ENCODE measurements at regions not wholly inside any gene's neighbourhood (a gene's known extent, or its start where the extent isn't known, plus 50 kb on each side); places are given as distances from the start of the nearest gene placed in this dataset.

GRCh38 chr6:33959329-33959651, 155.5 kb upstream of the MLN start:
- H3K36me3 ChIP-seq (ENCODE audit: control insufficient read depth, low read depth, low read length): no peaks in the 10 kb centered on the region
- no peak overlapping the region for H3K9ac ChIP-seq (ENCODE audit: low read length)
- no peaks in the 10 kb centered on the region for H3K9me3 ChIP-seq (ENCODE audit: control insufficient read depth, low read depth, low read length)
- peaks cover 15% of the 10 kb centered on the region for H3K4me1 ChIP-seq (ENCODE audit: control insufficient read depth, low read depth, low read length)
- no peaks in the 10 kb centered on the region for H3K27me3 ChIP-seq (ENCODE audit: control insufficient read depth, insufficient read depth, low read length)
- H3K27ac ChIP-seq (ENCODE audit: low read length): no peak overlapping the region
- H3K4me3 ChIP-seq (ENCODE audit: low read length): no peak overlapping the region

GRCh38 chr6:33958526-33959328, 154.9 kb upstream of the MLN start:
- Histone ChIP-seq H3K27ac (ENCODE audit: low read length) (no peak overlapping the region), H3K4me3 (ENCODE audit: low read length) (no peak overlapping the region), H3K9me3 (ENCODE audit: control insufficient read depth, low read depth, low read length) (no peaks in the 10 kb centered on the region), H3K27me3 (ENCODE audit: control insufficient read depth, insufficient read depth, low read length) (no peaks in the 10 kb centered on the region), H3K9ac (ENCODE audit: low read length) (no peak overlapping the region), H3K4me1 (ENCODE audit: control insufficient read depth, low read depth, low read length) (peaks cover 15% of the 10 kb centered on the region), H3K36me3 (ENCODE audit: control insufficient read depth, low read depth, low read length) (no peaks in the 10 kb centered on the region)

- Histone ChIP-seq H3K4me1 (ENCODE audit: control insufficient read depth, low read depth, low read length) (peaks cover 15% of the 10 kb centered on the region), H3K4me3 (ENCODE audit: low read length) (no peak overlapping the region), H3K36me3 (ENCODE audit: control insufficient read depth, low read depth, low read length) (no peaks in the 10 kb centered on the region), H3K9ac (ENCODE audit: low read length) (no peak overlapping the region), H3K27me3 (ENCODE audit: control insufficient read depth, insufficient read depth, low read length) (no peaks in the 10 kb centered on the region), H3K27ac (ENCODE audit: low read length) (no peak overlapping the region), H3K9me3 (ENCODE audit: control insufficient read depth, low read depth, low read length) (no peaks in the 10 kb centered on the region)
Observed at GRCh38 chr6:33957892-33958525, 154.2 kb upstream of the MLN start.

GRCh38 chr6:33957131-33957891, 153.5 kb upstream of the MLN start:
- Histone ChIP-seq H3K27ac (ENCODE audit: low read length) (no peak overlapping the region), H3K36me3 (ENCODE audit: control insufficient read depth, low read depth, low read length) (no peaks in the 10 kb centered on the region), H3K9ac (ENCODE audit: low read length) (no peak overlapping the region), H3K9me3 (ENCODE audit: control insufficient read depth, low read depth, low read length) (no peaks in the 10 kb centered on the region), H3K4me3 (ENCODE audit: low read length) (no peak overlapping the region), H3K4me1 (ENCODE audit: control insufficient read depth, low read depth, low read length) (peaks cover 15% of the 10 kb centered on the region), H3K27me3 (ENCODE audit: control insufficient read depth, insufficient read depth, low read length) (no peaks in the 10 kb centered on the region)

- Histone ChIP-seq H3K9me3 (ENCODE audit: control insufficient read depth, low read depth, low read length) (no peaks in the 10 kb centered on the region), H3K27ac (ENCODE audit: low read length) (no peak overlapping the region)
Observed at GRCh38 chr6:33956206-33956605, 152.4 kb upstream of the MLN start.

GRCh38 chr6:33955566-33955965, 151.8 kb upstream of the MLN start:
- Histone ChIP-seq H3K9me3 (ENCODE audit: control insufficient read depth, low read depth, low read length) (no peaks in the 10 kb centered on the region), H3K9ac (ENCODE audit: low read length) (no peak overlapping the region), H3K4me1 (ENCODE audit: control insufficient read depth, low read depth, low read length) (peaks cover 23% of the 10 kb centered on the region), H3K4me3 (ENCODE audit: low read length) (no peak overlapping the region), H3K27me3 (ENCODE audit: control insufficient read depth, insufficient read depth, low read length) (no peaks in the 10 kb centered on the region), H3K27ac (ENCODE audit: low read length) (no peak overlapping the region), H3K36me3 (ENCODE audit: control insufficient read depth, low read depth, low read length) (no peaks in the 10 kb centered on the region)

More at GRCh38 chr6:33956206-33956605, 152.4 kb upstream of the MLN start:
- Histone ChIP-seq H3K36me3 (ENCODE audit: control insufficient read depth, low read depth, low read length) (no peaks in the 10 kb centered on the region), H3K4me1 (ENCODE audit: control insufficient read depth, low read depth, low read length) (peaks cover 16% of the 10 kb centered on the region), H3K4me3 (ENCODE audit: low read length) (no peak overlapping the region), H3K9ac (ENCODE audit: low read length) (no peak overlapping the region), H3K27me3 (ENCODE audit: control insufficient read depth, insufficient read depth, low read length) (no peaks in the 10 kb centered on the region)

GRCh38 chr6:33954453-33954852, 150.7 kb upstream of the MLN start:
- Histone ChIP-seq H3K4me1 (ENCODE audit: control insufficient read depth, low read depth, low read length) (peaks cover 26% of the 10 kb centered on the region), H3K4me3 (ENCODE audit: low read length) (no peak overlapping the region), H3K27ac (ENCODE audit: low read length) (no peak overlapping the region), H3K27me3 (ENCODE audit: control insufficient read depth, insufficient read depth, low read length) (no peaks in the 10 kb centered on the region), H3K9me3 (ENCODE audit: control insufficient read depth, low read depth, low read length) (no peaks in the 10 kb centered on the region), H3K36me3 (ENCODE audit: control insufficient read depth, low read depth, low read length) (no peaks in the 10 kb centered on the region), H3K9ac (ENCODE audit: low read length) (no peak overlapping the region)

GRCh38 chr6:33953171-33953570, 149.4 kb upstream of the MLN start:
- H3K36me3 ChIP-seq (ENCODE audit: control insufficient read depth, low read depth, low read length): no peaks in the 10 kb centered on the region
- H3K9me3 ChIP-seq (ENCODE audit: control insufficient read depth, low read depth, low read length): no peaks in the 10 kb centered on the region
- no peak overlapping the region for H3K4me3 ChIP-seq (ENCODE audit: low read length)
- no peak overlapping the region for H3K9ac ChIP-seq (ENCODE audit: low read length)
- H3K4me1 ChIP-seq (ENCODE audit: control insufficient read depth, low read depth, low read length): peaks cover 19% of the 10 kb centered on the region
- H3K27ac ChIP-seq (ENCODE audit: low read length): no peak overlapping the region
- H3K27me3 ChIP-seq (ENCODE audit: control insufficient read depth, insufficient read depth, low read length): no peaks in the 10 kb centered on the region

- Histone ChIP-seq H3K4me3 (ENCODE audit: low read length) (no peak overlapping the region), H3K36me3 (ENCODE audit: control insufficient read depth, low read depth, low read length) (no peaks in the 10 kb centered on the region), H3K4me1 (ENCODE audit: control insufficient read depth, low read depth, low read length) (peaks cover 11% of the 10 kb centered on the region), H3K27ac (ENCODE audit: low read length) (no peak overlapping the region), H3K9me3 (ENCODE audit: control insufficient read depth, low read depth, low read length) (no peaks in the 10 kb centered on the region), H3K9ac (ENCODE audit: low read length) (no peak overlapping the region), H3K27me3 (ENCODE audit: control insufficient read depth, insufficient read depth, low read length) (no peaks in the 10 kb centered on the region)
Observed at GRCh38 chr6:33952016-33952415, 148.2 kb upstream of the MLN start.

GRCh38 chr6:33950891-33951889, 147.4 kb upstream of the MLN start:
- no peaks in the 10 kb centered on the region for H3K27me3 ChIP-seq (ENCODE audit: control insufficient read depth, insufficient read depth, low read length)
- no peaks in the 10 kb centered on the region for H3K36me3 ChIP-seq (ENCODE audit: control insufficient read depth, low read depth, low read length)

GRCh38 chr6:33950472-33950881, 146.7 kb upstream of the MLN start:
- Histone ChIP-seq H3K36me3 (ENCODE audit: control insufficient read depth, low read depth, low read length) (no peaks in the 10 kb centered on the region), H3K27me3 (ENCODE audit: control insufficient read depth, insufficient read depth, low read length) (no peaks in the 10 kb centered on the region)

More at GRCh38 chr6:33950891-33951889, 147.4 kb upstream of the MLN start:
- H3K4me3 ChIP-seq (ENCODE audit: low read length): no peak overlapping the region
- H3K27ac ChIP-seq (ENCODE audit: low read length): no peak overlapping the region
- H3K9me3 ChIP-seq (ENCODE audit: control insufficient read depth, low read depth, low read length): no peaks in the 10 kb centered on the region
- H3K4me1 ChIP-seq (ENCODE audit: control insufficient read depth, low read depth, low read length): peaks cover 11% of the 10 kb centered on the region
- no peak overlapping the region for H3K9ac ChIP-seq (ENCODE audit: low read length)

More at GRCh38 chr6:33950472-33950881, 146.7 kb upstream of the MLN start:
- Histone ChIP-seq H3K9me3 (ENCODE audit: control insufficient read depth, low read depth, low read length) (no peaks in the 10 kb centered on the region), H3K9ac (ENCODE audit: low read length) (no peak overlapping the region), H3K4me3 (ENCODE audit: low read length) (no peak overlapping the region), H3K4me1 (ENCODE audit: control insufficient read depth, low read depth, low read length) (peaks cover 11% of the 10 kb centered on the region), H3K27ac (ENCODE audit: low read length) (no peak overlapping the region)
